ENCODE measurements at regions not wholly inside any gene's neighbourhood (a gene's known extent, or its start where the extent isn't known, plus 50 kb on each side); places are given as distances from the start of the nearest gene placed in this dataset.

DNA sequence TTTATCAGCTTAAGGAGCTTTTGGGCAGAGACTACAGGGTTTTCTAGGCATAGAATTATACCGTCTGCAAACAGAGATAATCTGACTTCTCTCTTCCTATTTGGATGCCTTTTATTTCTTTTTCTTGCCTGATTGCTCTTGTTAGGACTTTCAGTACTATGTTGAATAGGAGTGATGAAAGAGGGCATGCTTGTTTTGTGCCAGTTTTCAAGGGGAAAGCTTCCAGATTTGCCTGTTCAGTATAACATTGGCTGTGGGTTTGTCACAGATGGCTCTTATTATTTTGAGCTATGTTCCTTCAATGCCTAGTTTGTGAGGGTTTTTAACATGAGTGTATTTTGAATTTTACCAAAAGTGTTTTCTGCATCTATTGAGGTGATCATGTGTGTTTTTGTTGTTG is 192.8 kb upstream of the PHACTR1 start (continued):
- TF ChIP-seq, protein P1, sequence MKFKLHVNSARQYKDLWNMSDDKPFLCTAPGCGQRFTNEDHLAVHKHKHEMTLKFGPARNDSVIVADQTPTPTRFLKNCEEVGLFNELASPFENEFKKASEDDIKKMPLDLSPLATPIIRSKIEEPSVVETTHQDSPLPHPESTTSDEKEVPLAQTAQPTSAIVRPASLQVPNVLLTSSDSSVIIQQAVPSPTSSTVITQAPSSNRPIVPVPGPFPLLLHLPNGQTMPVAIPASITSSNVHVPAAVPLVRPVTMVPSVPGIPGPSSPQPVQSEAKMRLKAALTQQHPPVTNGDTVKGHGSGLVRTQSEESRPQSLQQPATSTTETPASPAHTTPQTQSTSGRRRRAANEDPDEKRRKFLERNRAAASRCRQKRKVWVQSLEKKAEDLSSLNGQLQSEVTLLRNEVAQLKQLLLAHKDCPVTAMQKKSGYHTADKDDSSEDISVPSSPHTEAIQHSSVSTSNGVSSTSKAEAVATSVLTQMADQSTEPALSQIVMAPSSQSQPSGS (CRISPR knock-in tag; IDR thresholded peaks at IDR 0.05; ENCODE audit: borderline replicate concordance, low read depth), result no peak
- no peak for TF ChIP-seq OVOL2 (CRISPR knock-in tag; IDR thresholded peaks at IDR 0.05; ENCODE audit: borderline replicate concordance)

DNA sequence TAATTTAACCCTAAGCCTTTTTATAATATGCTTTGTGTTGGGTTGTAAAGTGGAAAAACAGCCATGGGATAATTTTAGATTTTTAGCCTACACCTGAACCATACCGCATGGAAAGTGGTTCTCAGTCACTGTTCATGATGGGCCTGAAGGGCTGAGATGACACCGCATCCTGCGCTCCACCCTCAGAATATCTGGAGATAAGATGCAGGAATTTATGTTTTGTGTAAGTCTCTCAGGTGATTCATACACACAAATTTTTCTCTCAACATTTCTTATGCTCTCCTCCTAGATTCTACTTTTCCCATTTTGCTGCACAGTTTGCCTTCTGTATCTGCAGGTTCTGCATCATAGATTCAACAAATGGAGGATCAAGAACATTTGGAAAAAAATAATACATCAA is 191.3 kb upstream of the PHACTR1 start:
- ChIA-PET CTCF (no interaction called here), POLR2A (no interaction called here)
- Mint-ChIP-seq H3K36me3 (no peaks in the 10 kb centered on the region), H3K27me3 (ENCODE audit: low read depth) (no peaks in the 10 kb centered on the region; the same call in 1 of the 2 replicates), H3K27ac (no peak overlapping the region), H3K4me1 (peaks cover 20% of the 10 kb centered on the region), H3K9me3 (peaks cover 5% of the 10 kb centered on the region), H3K4me3 (no peak overlapping the region)
- ATAC-seq (no peak), DNase-seq (ENCODE audit: low spot score) (no peak)
- TF ChIP-seq, protein P2, sequence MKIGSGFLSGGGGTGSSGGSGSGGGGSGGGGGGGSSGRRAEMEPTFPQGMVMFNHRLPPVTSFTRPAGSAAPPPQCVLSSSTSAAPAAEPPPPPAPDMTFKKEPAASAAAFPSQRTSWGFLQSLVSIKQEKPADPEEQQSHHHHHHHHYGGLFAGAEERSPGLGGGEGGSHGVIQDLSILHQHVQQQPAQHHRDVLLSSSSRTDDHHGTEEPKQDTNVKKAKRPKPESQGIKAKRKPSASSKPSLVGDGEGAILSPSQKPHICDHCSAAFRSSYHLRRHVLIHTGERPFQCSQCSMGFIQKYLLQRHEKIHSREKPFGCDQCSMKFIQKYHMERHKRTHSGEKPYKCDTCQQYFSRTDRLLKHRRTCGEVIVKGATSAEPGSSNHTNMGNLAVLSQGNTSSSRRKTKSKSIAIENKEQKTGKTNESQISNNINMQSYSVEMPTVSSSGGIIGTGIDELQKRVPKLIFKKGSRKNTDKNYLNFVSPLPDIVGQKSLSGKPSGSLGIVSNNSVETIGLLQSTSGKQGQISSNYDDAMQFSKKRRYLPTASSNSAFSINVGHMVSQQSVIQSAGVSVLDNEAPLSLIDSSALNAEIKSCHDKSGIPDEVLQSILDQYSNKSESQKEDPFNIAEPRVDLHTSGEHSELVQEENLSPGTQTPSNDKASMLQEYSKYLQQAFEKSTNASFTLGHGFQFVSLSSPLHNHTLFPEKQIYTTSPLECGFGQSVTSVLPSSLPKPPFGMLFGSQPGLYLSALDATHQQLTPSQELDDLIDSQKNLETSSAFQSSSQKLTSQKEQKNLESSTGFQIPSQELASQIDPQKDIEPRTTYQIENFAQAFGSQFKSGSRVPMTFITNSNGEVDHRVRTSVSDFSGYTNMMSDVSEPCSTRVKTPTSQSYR (CRISPR knock-in tag; IDR thresholded peaks at IDR 0.05), result no peak
- no peak for TF ChIP-seq ZNF138 (CRISPR knock-in tag; conservative IDR thresholded peaks at IDR 0.05)
- no peak for TF ChIP-seq ZNF423 (CRISPR knock-in tag; IDR thresholded peaks at IDR 0.05)
- no peak for TF ChIP-seq GABPB1 (CRISPR knock-in tag; IDR thresholded peaks at IDR 0.05)
- TF ChIP-seq, protein P3, sequence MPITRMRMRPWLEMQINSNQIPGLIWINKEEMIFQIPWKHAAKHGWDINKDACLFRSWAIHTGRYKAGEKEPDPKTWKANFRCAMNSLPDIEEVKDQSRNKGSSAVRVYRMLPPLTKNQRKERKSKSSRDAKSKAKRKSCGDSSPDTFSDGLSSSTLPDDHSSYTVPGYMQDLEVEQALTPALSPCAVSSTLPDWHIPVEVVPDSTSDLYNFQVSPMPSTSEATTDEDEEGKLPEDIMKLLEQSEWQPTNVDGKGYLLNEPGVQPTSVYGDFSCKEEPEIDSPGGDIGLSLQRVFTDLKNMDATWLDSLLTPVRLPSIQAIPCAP (CRISPR knock-in tag; IDR thresholded peaks at IDR 0.05), result no peak
- TF ChIP-seq ZNF219 (CRISPR knock-in tag; IDR thresholded peaks at IDR 0.05; ENCODE audit: borderline replicate concordance), result no peak
- TF ChIP-seq, protein P4, sequence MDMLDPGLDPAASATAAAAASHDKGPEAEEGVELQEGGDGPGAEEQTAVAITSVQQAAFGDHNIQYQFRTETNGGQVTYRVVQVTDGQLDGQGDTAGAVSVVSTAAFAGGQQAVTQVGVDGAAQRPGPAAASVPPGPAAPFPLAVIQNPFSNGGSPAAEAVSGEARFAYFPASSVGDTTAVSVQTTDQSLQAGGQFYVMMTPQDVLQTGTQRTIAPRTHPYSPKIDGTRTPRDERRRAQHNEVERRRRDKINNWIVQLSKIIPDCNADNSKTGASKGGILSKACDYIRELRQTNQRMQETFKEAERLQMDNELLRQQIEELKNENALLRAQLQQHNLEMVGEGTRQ (CRISPR knock-in tag; IDR thresholded peaks at IDR 0.05), result no peak
- TF ChIP-seq, protein P5, sequence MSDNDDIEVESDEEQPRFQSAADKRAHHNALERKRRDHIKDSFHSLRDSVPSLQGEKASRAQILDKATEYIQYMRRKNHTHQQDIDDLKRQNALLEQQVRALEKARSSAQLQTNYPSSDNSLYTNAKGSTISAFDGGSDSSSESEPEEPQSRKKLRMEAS (CRISPR knock-in tag; IDR thresholded peaks at IDR 0.05), result no peak
- TF ChIP-seq, protein P6, sequence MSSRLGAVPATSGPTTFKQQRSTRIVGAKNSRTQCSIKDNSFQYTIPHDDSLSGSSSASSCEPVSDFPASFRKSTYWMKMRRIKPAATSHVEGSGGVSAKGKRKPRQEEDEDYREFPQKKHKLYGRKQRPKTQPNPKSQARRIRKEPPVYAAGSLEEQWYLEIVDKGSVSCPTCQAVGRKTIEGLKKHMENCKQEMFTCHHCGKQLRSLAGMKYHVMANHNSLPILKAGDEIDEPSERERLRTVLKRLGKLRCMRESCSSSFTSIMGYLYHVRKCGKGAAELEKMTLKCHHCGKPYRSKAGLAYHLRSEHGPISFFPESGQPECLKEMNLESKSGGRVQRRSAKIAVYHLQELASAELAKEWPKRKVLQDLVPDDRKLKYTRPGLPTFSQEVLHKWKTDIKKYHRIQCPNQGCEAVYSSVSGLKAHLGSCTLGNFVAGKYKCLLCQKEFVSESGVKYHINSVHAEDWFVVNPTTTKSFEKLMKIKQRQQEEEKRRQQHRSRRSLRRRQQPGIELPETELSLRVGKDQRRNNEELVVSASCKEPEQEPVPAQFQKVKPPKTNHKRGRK (CRISPR knock-in tag; IDR thresholded peaks at IDR 0.05; ENCODE audit: borderline replicate concordance), result no peak
- no peak for TF ChIP-seq ETV6 (CRISPR knock-in tag; IDR thresholded peaks at IDR 0.05)
- TF ChIP-seq, protein P1 (CRISPR knock-in tag; IDR thresholded peaks at IDR 0.05; ENCODE audit: borderline replicate concordance, low read depth), result no peak
- no peak for TF ChIP-seq SMAD3 (CRISPR knock-in tag; IDR thresholded peaks at IDR 0.05; ENCODE audit: borderline replicate concordance)
- no peak for TF ChIP-seq RELA (CRISPR knock-in tag; IDR thresholded peaks at IDR 0.05; ENCODE audit: borderline replicate concordance)
- no peak for TF ChIP-seq ZNF317 (CRISPR knock-in tag; IDR thresholded peaks at IDR 0.05; ENCODE audit: borderline replicate concordance, low read depth)
- no peak for TF ChIP-seq TEAD1 (CRISPR knock-in tag; IDR thresholded peaks at IDR 0.05)
- TF ChIP-seq RORB (CRISPR knock-in tag; IDR thresholded peaks at IDR 0.05), result no peak
- no peak for TF ChIP-seq TEAD4 (CRISPR knock-in tag; IDR thresholded peaks at IDR 0.05)
- TF ChIP-seq FOXP1 (CRISPR knock-in tag; IDR thresholded peaks at IDR 0.05; ENCODE audit: borderline replicate concordance), result no peak
- TF ChIP-seq, protein P7, sequence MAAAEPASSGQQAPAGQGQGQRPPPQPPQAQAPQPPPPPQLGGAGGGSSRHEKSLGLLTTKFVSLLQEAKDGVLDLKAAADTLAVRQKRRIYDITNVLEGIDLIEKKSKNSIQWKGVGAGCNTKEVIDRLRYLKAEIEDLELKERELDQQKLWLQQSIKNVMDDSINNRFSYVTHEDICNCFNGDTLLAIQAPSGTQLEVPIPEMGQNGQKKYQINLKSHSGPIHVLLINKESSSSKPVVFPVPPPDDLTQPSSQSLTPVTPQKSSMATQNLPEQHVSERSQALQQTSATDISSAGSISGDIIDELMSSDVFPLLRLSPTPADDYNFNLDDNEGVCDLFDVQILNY (CRISPR knock-in tag; IDR thresholded peaks at IDR 0.05), result no peak
